Lower leg skin (tissue), 3 donors: ENCODE measurements at regions not wholly inside any gene's neighbourhood (a gene's known extent, or its start where the extent isn't known, plus 50 kb on each side); places are given as distances from the start of the nearest gene placed in this dataset.

Experiments
- POLR2A ChIP-seq, 2 donors: fragments of 450-650 bp; IDR thresholded peaks; one replicate each; pipeline ENCODE4 v1.6.1; 2016 to 2017; ENCODE audit warnings: antibody characterized with exemption in 2 of 2, mild to moderate bottlenecking in 1 of 2, moderate library complexity in 1 of 2
- TF ChIP-seq, protein P1 (sequence below), 3 donors: fragments of 450-650 bp; IDR thresholded peaks; one replicate each; pipeline ENCODE4 v1.5.1; 2016; ENCODE audit warnings: antibody characterized with exemption in 3 of 3, mild to moderate bottlenecking in 3 of 3, moderate library complexity in 2 of 3

DNA sequence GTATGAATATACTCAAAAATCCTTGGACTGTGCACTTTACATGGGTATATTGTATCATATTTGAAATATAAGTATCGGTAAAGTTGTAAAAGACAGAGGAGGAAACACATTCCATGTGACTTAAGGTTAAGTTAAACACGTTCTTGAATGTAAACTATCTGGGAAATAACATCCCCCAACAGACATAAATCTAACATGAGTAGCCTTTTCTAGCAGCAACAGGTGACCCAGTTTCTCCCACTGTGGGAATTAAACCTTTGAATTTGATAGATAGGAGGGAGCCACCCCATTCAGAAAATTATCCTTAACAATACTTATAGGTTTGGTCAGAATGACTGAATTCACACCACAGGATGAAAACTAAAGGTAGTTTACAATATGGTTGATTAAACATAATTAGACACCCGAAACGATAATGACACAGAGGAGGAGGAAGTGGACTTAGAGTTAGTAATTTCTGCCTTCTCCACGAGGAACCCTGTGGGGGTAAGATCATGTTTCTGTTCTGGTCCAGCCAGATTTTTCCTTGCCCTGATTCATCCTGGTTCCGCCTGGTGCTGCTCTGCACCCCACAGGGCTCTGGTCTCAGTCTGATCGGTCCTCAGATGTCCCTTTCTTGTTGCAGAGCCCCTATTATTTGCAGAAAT lies 84.6 kb upstream of the DNAH5 start:
- TF ChIP-seq, protein P1, sequence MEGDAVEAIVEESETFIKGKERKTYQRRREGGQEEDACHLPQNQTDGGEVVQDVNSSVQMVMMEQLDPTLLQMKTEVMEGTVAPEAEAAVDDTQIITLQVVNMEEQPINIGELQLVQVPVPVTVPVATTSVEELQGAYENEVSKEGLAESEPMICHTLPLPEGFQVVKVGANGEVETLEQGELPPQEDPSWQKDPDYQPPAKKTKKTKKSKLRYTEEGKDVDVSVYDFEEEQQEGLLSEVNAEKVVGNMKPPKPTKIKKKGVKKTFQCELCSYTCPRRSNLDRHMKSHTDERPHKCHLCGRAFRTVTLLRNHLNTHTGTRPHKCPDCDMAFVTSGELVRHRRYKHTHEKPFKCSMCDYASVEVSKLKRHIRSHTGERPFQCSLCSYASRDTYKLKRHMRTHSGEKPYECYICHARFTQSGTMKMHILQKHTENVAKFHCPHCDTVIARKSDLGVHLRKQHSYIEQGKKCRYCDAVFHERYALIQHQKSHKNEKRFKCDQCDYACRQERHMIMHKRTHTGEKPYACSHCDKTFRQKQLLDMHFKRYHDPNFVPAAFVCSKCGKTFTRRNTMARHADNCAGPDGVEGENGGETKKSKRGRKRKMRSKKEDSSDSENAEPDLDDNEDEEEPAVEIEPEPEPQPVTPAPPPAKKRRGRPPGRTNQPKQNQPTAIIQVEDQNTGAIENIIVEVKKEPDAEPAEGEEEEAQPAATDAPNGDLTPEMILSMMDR (IDR thresholded peaks at IDR 0.05): no peak
- no peak for TF ChIP-seq POLR2A (IDR thresholded peaks at IDR 0.05)
